ENCODE measurements at regions not wholly inside any gene's neighbourhood (a gene's known extent, or its start where the extent isn't known, plus 50 kb on each side); places are given as distances from the start of the nearest gene placed in this dataset.

GRCh38 chr1:98813738-98814309 is 152.3 kb downstream of the SNX7 start:
- no peak for DNase-seq (ENCODE audit: low read depth in 2 of 2)

- DNase-seq (ENCODE audit: low read depth in 2 of 2): no peak
Measured at GRCh38 chr1:98817821-98818220, 156.3 kb downstream of the SNX7 start.

GRCh38 chr1:98821379-98821778 is 159.9 kb downstream of the SNX7 start:
- DNase-seq (ENCODE audit: low read depth in 2 of 2): no peak

- no peak for DNase-seq (ENCODE audit: low read depth in 2 of 2)
Measured at GRCh38 chr1:98824736-98825135, 163.2 kb downstream of the SNX7 start.

GRCh38 chr1:98827041-98827440 is 165.5 kb downstream of the SNX7 start:
- DNase-seq (ENCODE audit: low read depth in 2 of 2): no peak

GRCh38 chr1:98839840-98840239 is 164.8 kb downstream of the PLPPR5 start:
- DNase-seq (ENCODE audit: low read depth in 2 of 2): peak; percentile 13 to 15

All from fibroblast of skin of left quadriceps (primary cell).